Activated CD4-positive, alpha-beta T cell treated with anti-CD3 and anti-CD28 coated beads, Interleukin-2, amount 10 ng/mL, durations not matched to agents 7 days and 5 days (primary cell): ENCODE measurements at regions not wholly inside any gene's neighbourhood (a gene's known extent, or its start where the extent isn't known, plus 50 kb on each side); places are given as distances from the start of the nearest gene placed in this dataset.

Experiments
- CTCF ChIA-PET: fragments of 350-600 bp; sonication (Branson Sonifier 250); formaldehyde crosslinking; loops from one replicate; lab custom pipeline; 2021; ENCODE audit warnings: antibody characterized with exemption; lab: Charles Lee
- POLR2A ChIA-PET: fragments of 350-600 bp; sonication (Branson Sonifier 250); formaldehyde crosslinking; loops from one replicate; lab custom pipeline; 2021; ENCODE audit warnings: antibody characterized with exemption; lab: Charles Lee
- DNase-seq: peaks from one replicate; pipeline ENCODE4 v3.0.0-alpha.2; 2020
- H3K27ac Mint-ChIP-seq: one replicate; pipeline ENCODE4 v1.8.0; 2021; ENCODE audit warnings: mild to moderate bottlenecking, moderate library complexity, mixed read lengths
- H3K27me3 Mint-ChIP-seq: one replicate; pipeline ENCODE4 v1.8.0; 2021; ENCODE audit warnings: mixed read lengths
- H3K36me3 Mint-ChIP-seq: one replicate; pipeline ENCODE4 v1.8.0; 2021; ENCODE audit warnings: low read depth, mixed read lengths
- H3K4me1 Mint-ChIP-seq: one replicate; pipeline ENCODE4 v1.8.0; 2021; ENCODE audit warnings: mixed read lengths
- H3K4me3 Mint-ChIP-seq: one replicate; pipeline ENCODE4 v1.8.0; 2021; ENCODE audit warnings: mild to moderate bottlenecking, moderate library complexity, mixed read lengths
- H3K9me3 Mint-ChIP-seq: one replicate; pipeline ENCODE4 v1.8.0; 2021; ENCODE audit warnings: mixed read lengths

- Mint-ChIP-seq H3K27ac (no peak overlapping the region), H3K27me3 (no peaks in the 10 kb centered on the region)
- POLR2A ChIA-PET: no interaction called here
Measured at GRCh38 chr7:110210941-110211608, 879.9 kb upstream of the LRRN3 start.

GRCh38 chr7:110224643-110225042, 866.3 kb upstream of the LRRN3 start:
- CTCF ChIA-PET: no interaction called here
- Mint-ChIP-seq H3K27me3 (no peaks in the 10 kb centered on the region), H3K4me3 (no peak overlapping the region), H3K9me3 (no peaks in the 10 kb centered on the region), H3K36me3 (no peaks in the 10 kb centered on the region), H3K27ac (no peak overlapping the region), H3K4me1 (no peaks in the 10 kb centered on the region)
- DNase-seq: no peak
- POLR2A ChIA-PET: no interaction called here

More at GRCh38 chr7:110210941-110211608, 879.9 kb upstream of the LRRN3 start:
- Mint-ChIP-seq H3K4me3 (no peak overlapping the region), H3K9me3 (peaks cover 7% of the 10 kb centered on the region), H3K36me3 (no peaks in the 10 kb centered on the region), H3K4me1 (no peaks in the 10 kb centered on the region)
- DNase-seq: no peak
- CTCF ChIA-PET: interaction anchor here (1.0 kb wide), 1 partner anchor 12 kb away, joined by 3 read pairs; no protein-coding TSS in a partner anchor

- Mint-ChIP-seq H3K4me3 (no peak overlapping the region), H3K9me3 (no peaks in the 10 kb centered on the region), H3K36me3 (no peaks in the 10 kb centered on the region)
Measured at GRCh38 chr7:110246118-110246517, 844.8 kb upstream of the LRRN3 start.

GRCh38 chr7:110253093-110253492, 837.8 kb upstream of the LRRN3 start:
- Mint-ChIP-seq H3K4me3 (no peak overlapping the region), H3K27me3 (no peaks in the 10 kb centered on the region), H3K9me3 (no peaks in the 10 kb centered on the region), H3K27ac (no peak overlapping the region), H3K36me3 (no peaks in the 10 kb centered on the region), H3K4me1 (no peaks in the 10 kb centered on the region)
- ChIA-PET CTCF (no interaction called here), POLR2A (no interaction called here)
- DNase-seq: no peak

More at GRCh38 chr7:110246118-110246517, 844.8 kb upstream of the LRRN3 start:
- POLR2A ChIA-PET: no interaction called here
- no peak overlapping the region for H3K27ac Mint-ChIP-seq
- DNase-seq: no peak
- no peaks in the 10 kb centered on the region for H3K4me1 Mint-ChIP-seq
- H3K27me3 Mint-ChIP-seq: peaks cover 2% of the 10 kb centered on the region
- CTCF ChIA-PET: no interaction called here

- POLR2A ChIA-PET: no interaction called here
- no peaks in the 10 kb centered on the region for H3K9me3 Mint-ChIP-seq
Measured at GRCh38 chr7:110257673-110258072, 833.3 kb upstream of the LRRN3 start.

GRCh38 chr7:110262251-110262650, 828.7 kb upstream of the LRRN3 start:
- no peak for DNase-seq
- Mint-ChIP-seq H3K27ac (no peak overlapping the region), H3K36me3 (no peaks in the 10 kb centered on the region), H3K4me1 (no peaks in the 10 kb centered on the region), H3K9me3 (no peaks in the 10 kb centered on the region), H3K4me3 (no peak overlapping the region), H3K27me3 (no peaks in the 10 kb centered on the region)
- POLR2A ChIA-PET: no interaction called here
- CTCF ChIA-PET: no interaction called here

More at GRCh38 chr7:110257673-110258072, 833.3 kb upstream of the LRRN3 start:
- no peak for DNase-seq
- no peak overlapping the region for H3K4me3 Mint-ChIP-seq
- no peaks in the 10 kb centered on the region for H3K27me3 Mint-ChIP-seq
- H3K4me1 Mint-ChIP-seq: no peaks in the 10 kb centered on the region
- H3K36me3 Mint-ChIP-seq: no peaks in the 10 kb centered on the region
- H3K27ac Mint-ChIP-seq: no peak overlapping the region
- CTCF ChIA-PET: no interaction called here

- Mint-ChIP-seq H3K27ac (no peak overlapping the region), H3K27me3 (no peaks in the 10 kb centered on the region), H3K4me1 (no peaks in the 10 kb centered on the region), H3K9me3 (no peaks in the 10 kb centered on the region), H3K36me3 (no peaks in the 10 kb centered on the region), H3K4me3 (no peak overlapping the region)
- POLR2A ChIA-PET: no interaction called here
- DNase-seq: no peak
- CTCF ChIA-PET: no interaction called here
Measured at GRCh38 chr7:110264288-110264687, 826.6 kb upstream of the LRRN3 start.

GRCh38 chr7:110281362-110281761, 809.6 kb upstream of the LRRN3 start:
- Mint-ChIP-seq H3K27ac (no peak overlapping the region), H3K27me3 (no peaks in the 10 kb centered on the region), H3K9me3 (no peaks in the 10 kb centered on the region), H3K36me3 (no peaks in the 10 kb centered on the region), H3K4me3 (no peak overlapping the region), H3K4me1 (no peaks in the 10 kb centered on the region)
- no peak for DNase-seq
- ChIA-PET CTCF (no interaction called here), POLR2A (no interaction called here)

- Mint-ChIP-seq H3K36me3 (no peaks in the 10 kb centered on the region), H3K27ac (no peak overlapping the region), H3K9me3 (no peaks in the 10 kb centered on the region), H3K4me1 (no peaks in the 10 kb centered on the region), H3K27me3 (no peaks in the 10 kb centered on the region), H3K4me3 (no peak overlapping the region)
- no peak for DNase-seq
- ChIA-PET CTCF (no interaction called here), POLR2A (no interaction called here)
Measured at GRCh38 chr7:110283056-110283455, 807.9 kb upstream of the LRRN3 start.

GRCh38 chr7:110291430-110291829, 799.5 kb upstream of the LRRN3 start:
- ChIA-PET CTCF (no interaction called here), POLR2A (no interaction called here)
- DNase-seq: no peak
- no peaks in the 10 kb centered on the region for H3K9me3 Mint-ChIP-seq
- no peak overlapping the region for H3K27ac Mint-ChIP-seq
- no peak overlapping the region for H3K4me3 Mint-ChIP-seq
- H3K36me3 Mint-ChIP-seq: no peaks in the 10 kb centered on the region
- H3K27me3 Mint-ChIP-seq: no peaks in the 10 kb centered on the region
- H3K4me1 Mint-ChIP-seq: no peaks in the 10 kb centered on the region

GRCh38 chr7:110296321-110296720, 794.6 kb upstream of the LRRN3 start:
- Mint-ChIP-seq H3K27me3 (no peaks in the 10 kb centered on the region), H3K27ac (no peak overlapping the region)

GRCh38 chr7:110307776-110308175, 783.2 kb upstream of the LRRN3 start:
- no peaks in the 10 kb centered on the region for H3K9me3 Mint-ChIP-seq
- CTCF ChIA-PET: no interaction called here
- no peaks in the 10 kb centered on the region for H3K4me1 Mint-ChIP-seq
- no peak for DNase-seq
- no peak overlapping the region for H3K4me3 Mint-ChIP-seq
- no peaks in the 10 kb centered on the region for H3K36me3 Mint-ChIP-seq
- POLR2A ChIA-PET: no interaction called here
- H3K27ac Mint-ChIP-seq: no peak overlapping the region
- peaks cover 2% of the 10 kb centered on the region for H3K27me3 Mint-ChIP-seq

More at GRCh38 chr7:110296321-110296720, 794.6 kb upstream of the LRRN3 start:
- Mint-ChIP-seq H3K36me3 (no peaks in the 10 kb centered on the region), H3K4me3 (no peak overlapping the region), H3K4me1 (no peaks in the 10 kb centered on the region), H3K9me3 (no peaks in the 10 kb centered on the region)
- DNase-seq: no peak
- CTCF ChIA-PET: no interaction called here
- POLR2A ChIA-PET: no interaction called here

GRCh38 chr7:110308791-110309190, 782.1 kb upstream of the LRRN3 start:
- ChIA-PET POLR2A (no interaction called here), CTCF (interaction anchor here (0.6 kb wide), 1 partner anchor 560 kb away, joined by 4 read pairs; no protein-coding TSS in a partner anchor)
- Mint-ChIP-seq H3K27ac (no peak overlapping the region), H3K4me1 (no peaks in the 10 kb centered on the region), H3K9me3 (no peaks in the 10 kb centered on the region), H3K4me3 (no peak overlapping the region), H3K36me3 (no peaks in the 10 kb centered on the region), H3K27me3 (peaks cover 2% of the 10 kb centered on the region)
- DNase-seq: no peak

GRCh38 chr7:110309941-110310340, 781.0 kb upstream of the LRRN3 start:
- CTCF ChIA-PET: interaction anchor here (0.7 kb wide), 1 partner anchor 246 kb away, joined by 4 read pairs; no protein-coding TSS in a partner anchor
- H3K27me3 Mint-ChIP-seq: peaks cover 2% of the 10 kb centered on the region
- no peak overlapping the region for H3K27ac Mint-ChIP-seq
- H3K4me1 Mint-ChIP-seq: no peaks in the 10 kb centered on the region
- DNase-seq: no peak
- no peaks in the 10 kb centered on the region for H3K36me3 Mint-ChIP-seq
- POLR2A ChIA-PET: no interaction called here
- H3K4me3 Mint-ChIP-seq: no peak overlapping the region
- H3K9me3 Mint-ChIP-seq: no peaks in the 10 kb centered on the region
